SK-N-MC (cell line): ENCODE measurements at regions not wholly inside any gene's neighbourhood (a gene's known extent, or its start where the extent isn't known, plus 50 kb on each side); places are given as distances from the start of the nearest gene placed in this dataset.
"Not testable (repeated sequence)": the region's sequence is repeated elsewhere in the genome, so short reads cannot be mapped to it uniquely, and the experiment has no call there.

Source experiments
- EZH2 ChIP-seq: fragments of 200-600 bp; sonication (generic); IDR thresholded peaks from one replicate; pipeline ENCODE4 v1.6.1; 2017; ENCODE audit warnings: antibody characterized with exemption
- FOXP2 ChIP-seq: optimal IDR thresholded peaks from 2 replicates; pipeline ENCODE3; 2011; ENCODE audit warnings: mild to moderate bottlenecking, moderate library complexity; ENCODE audit not compliant: insufficient read depth; ENCODE audit errors: extremely low read length, control extremely low read depth
- POLR2AphosphoS5 ChIP-seq: IDR thresholded peaks from 2 replicates; pipeline ENCODE4 v1.6.1; 2012; ENCODE audit warnings: mild to moderate bottlenecking, low read depth, low read length, borderline replicate concordance

GRCh38 chr5:92029792-92030191 lies 646.7 kb upstream of the ARRDC3 start:
- TF ChIP-seq EZH2, POLR2AphosphoS5, FOXP2: not testable (repeated sequence)
